ENCODE measurements at regions not wholly inside any gene's neighbourhood (a gene's known extent, or its start where the extent isn't known, plus 50 kb on each side); places are given as distances from the start of the nearest gene placed in this dataset.

DNA sequence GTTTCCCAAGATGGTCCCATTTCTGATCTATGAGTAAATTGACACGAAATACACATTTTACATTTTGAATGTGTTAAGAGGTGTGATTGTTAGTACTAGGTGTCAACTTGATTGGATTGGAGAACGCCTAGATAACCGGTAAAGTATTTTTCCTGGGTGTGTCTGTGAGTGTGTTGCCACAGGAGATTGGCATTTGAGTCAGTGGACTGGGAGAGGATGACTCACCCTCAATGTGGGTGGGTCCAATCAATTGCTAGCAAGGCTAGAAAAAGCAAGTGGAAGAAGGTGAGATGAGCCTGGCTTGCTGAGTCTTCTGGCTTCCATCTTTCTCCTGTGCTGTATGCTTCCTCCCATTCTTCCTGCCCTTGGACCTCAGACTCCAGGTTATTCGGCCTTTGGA lies 960.7 kb upstream of the PCDH9 start:
- no peak for TF ChIP-seq EZH2 (optimal IDR thresholded peaks at IDR 0.05; ENCODE audit: low read depth, low read length)
- TF ChIP-seq EZH2phosphoT487 (IDR thresholded peaks at IDR 0.05; ENCODE audit: low read length): no peak
- TF ChIP-seq, protein P1, sequence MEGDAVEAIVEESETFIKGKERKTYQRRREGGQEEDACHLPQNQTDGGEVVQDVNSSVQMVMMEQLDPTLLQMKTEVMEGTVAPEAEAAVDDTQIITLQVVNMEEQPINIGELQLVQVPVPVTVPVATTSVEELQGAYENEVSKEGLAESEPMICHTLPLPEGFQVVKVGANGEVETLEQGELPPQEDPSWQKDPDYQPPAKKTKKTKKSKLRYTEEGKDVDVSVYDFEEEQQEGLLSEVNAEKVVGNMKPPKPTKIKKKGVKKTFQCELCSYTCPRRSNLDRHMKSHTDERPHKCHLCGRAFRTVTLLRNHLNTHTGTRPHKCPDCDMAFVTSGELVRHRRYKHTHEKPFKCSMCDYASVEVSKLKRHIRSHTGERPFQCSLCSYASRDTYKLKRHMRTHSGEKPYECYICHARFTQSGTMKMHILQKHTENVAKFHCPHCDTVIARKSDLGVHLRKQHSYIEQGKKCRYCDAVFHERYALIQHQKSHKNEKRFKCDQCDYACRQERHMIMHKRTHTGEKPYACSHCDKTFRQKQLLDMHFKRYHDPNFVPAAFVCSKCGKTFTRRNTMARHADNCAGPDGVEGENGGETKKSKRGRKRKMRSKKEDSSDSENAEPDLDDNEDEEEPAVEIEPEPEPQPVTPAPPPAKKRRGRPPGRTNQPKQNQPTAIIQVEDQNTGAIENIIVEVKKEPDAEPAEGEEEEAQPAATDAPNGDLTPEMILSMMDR (IDR thresholded peaks at IDR 0.05; ENCODE audit: low read length): no peak

DNA sequence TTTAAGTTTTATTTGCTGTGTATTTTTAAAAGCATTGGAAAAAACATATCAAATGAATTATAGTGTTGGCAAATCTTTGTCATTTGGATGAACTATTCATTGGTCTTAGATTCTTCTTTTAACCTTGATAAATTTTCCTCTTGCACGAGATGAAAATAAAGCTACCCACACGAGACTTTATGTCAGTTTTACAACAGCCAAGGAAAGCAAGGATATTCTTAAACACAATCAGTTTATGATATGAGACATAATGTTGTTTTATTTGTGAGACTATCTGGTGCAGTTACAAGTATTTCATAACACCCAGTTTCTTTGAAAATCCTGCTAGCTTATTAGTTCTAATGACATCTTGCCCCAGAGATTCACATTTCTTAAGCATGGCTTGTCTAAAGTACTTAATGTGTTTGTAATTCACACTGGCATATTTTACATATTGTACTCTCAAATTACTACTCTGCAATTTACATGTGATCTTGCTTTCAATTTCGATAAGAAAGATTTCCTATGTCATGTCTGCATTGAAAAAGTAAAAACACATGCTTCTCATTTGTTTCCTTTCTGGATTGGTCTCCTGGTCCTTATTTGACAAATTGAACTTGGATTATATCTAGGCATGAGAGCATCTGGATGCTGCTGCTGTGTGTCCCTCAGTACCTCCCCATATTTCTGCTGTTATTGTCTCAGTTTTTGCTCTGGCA lies 955.5 kb upstream of the PCDH9 start:
- Histone ChIP-seq H3K27ac (ENCODE audit: low read length) (peak overlapping the region; percentile 13; the same call in 1 of the 2 replicates), H3K4me1 (ENCODE audit: low read length) (no peaks in the 10 kb centered on the region), H4K20me1 (ENCODE audit: insufficient read depth, low read length) (no peaks in the 10 kb centered on the region), H3K4me2 (ENCODE audit: low read depth, low read length) (peak overlapping the region; percentile 47; the same call in 1 of the 2 replicates), H3K9me2 (replicated peaks; ENCODE audit: insufficient read depth, low read length) (no peaks in the 10 kb centered on the region), H3K79me2 (ENCODE audit: low read length) (no peaks in the 10 kb centered on the region), H2AFZ (ENCODE audit: low read length) (peak overlapping the region; percentile 58), H3K9me3 (replicated peaks; ENCODE audit: insufficient read depth, low read length) (no peaks in the 10 kb centered on the region), H3K4me3 (ENCODE audit: low read length) (no peak overlapping the region), H3K36me3 (replicated peaks; ENCODE audit: insufficient read depth, low read length) (no peaks in the 10 kb centered on the region), H3F3A (ENCODE audit: insufficient read depth, low read length) (no peaks in the 10 kb centered on the region), H3K9ac (ENCODE audit: low read length) (peak overlapping the region; percentile 23; the same call in 1 of the 2 replicates), H3K27me3 (replicated peaks; ENCODE audit: insufficient read depth, low read length) (no peaks in the 10 kb centered on the region)
- TF ChIP-seq EZH2 (optimal IDR thresholded peaks at IDR 0.05; ENCODE audit: low read depth, low read length) (no peak), EZH2phosphoT487 (IDR thresholded peaks at IDR 0.05; ENCODE audit: low read length) (no peak)
- TF ChIP-seq, protein P1 (IDR thresholded peaks at IDR 0.05; ENCODE audit: low read length): no peak
- peak; percentile 46 for DNase-seq

More for the DNA sequence above, 960.7 kb upstream of the PCDH9 start:
- no peaks in the 10 kb centered on the region for H4K20me1 ChIP-seq (ENCODE audit: insufficient read depth, low read length)
- H3K27me3 ChIP-seq (replicated peaks; ENCODE audit: insufficient read depth, low read length): no peaks in the 10 kb centered on the region
- no peaks in the 10 kb centered on the region for H3F3A ChIP-seq (ENCODE audit: insufficient read depth, low read length)
- no peak overlapping the region for H3K4me2 ChIP-seq (ENCODE audit: low read depth, low read length)
- no peak overlapping the region for H2AFZ ChIP-seq (ENCODE audit: low read length)
- H3K4me1 ChIP-seq (ENCODE audit: low read length): no peaks in the 10 kb centered on the region
- no peaks in the 10 kb centered on the region for H3K79me2 ChIP-seq (ENCODE audit: low read length)
- no peaks in the 10 kb centered on the region for H3K36me3 ChIP-seq (replicated peaks; ENCODE audit: insufficient read depth, low read length)
- no peaks in the 10 kb centered on the region for H3K9me3 ChIP-seq (replicated peaks; ENCODE audit: insufficient read depth, low read length)
- DNase-seq: no peak
- H3K9ac ChIP-seq (ENCODE audit: low read length): no peak overlapping the region
- no peak overlapping the region for H3K4me3 ChIP-seq (ENCODE audit: low read length)
- H3K9me2 ChIP-seq (replicated peaks; ENCODE audit: insufficient read depth, low read length): no peaks in the 10 kb centered on the region
- no peak overlapping the region for H3K27ac ChIP-seq (ENCODE audit: low read length)

DNA sequence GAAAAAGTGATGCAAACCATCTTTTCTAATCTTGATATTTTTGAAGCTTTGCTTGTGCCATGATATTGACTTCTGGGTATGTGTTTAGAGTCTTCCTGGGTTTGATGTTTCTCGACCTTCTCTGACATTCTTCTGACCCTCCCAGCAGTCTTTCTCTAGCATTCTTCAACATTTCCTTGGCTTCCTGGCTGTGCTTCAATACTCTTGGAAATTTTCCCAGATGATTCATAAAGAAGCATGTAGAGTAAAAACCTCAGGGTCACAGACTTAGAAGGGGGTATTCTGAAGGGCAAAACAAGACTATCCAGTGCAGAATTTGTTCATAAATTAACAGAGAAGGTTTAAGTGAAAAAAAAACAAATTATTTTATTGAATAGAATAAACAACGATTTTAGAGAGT lies 946.3 kb upstream of the PCDH9 start:
- no peak overlapping the region for H3K9ac ChIP-seq (ENCODE audit: low read length)
- H3K27ac ChIP-seq (ENCODE audit: low read length): no peak overlapping the region
- no peaks in the 10 kb centered on the region for H4K20me1 ChIP-seq (ENCODE audit: insufficient read depth, low read length)
- H3K9me3 ChIP-seq (replicated peaks; ENCODE audit: insufficient read depth, low read length): no peaks in the 10 kb centered on the region
- H3F3A ChIP-seq (ENCODE audit: insufficient read depth, low read length): no peaks in the 10 kb centered on the region
- no peak overlapping the region for H3K4me2 ChIP-seq (ENCODE audit: low read depth, low read length)
- H3K79me2 ChIP-seq (ENCODE audit: low read length): no peaks in the 10 kb centered on the region
- no peak overlapping the region for H3K4me3 ChIP-seq (ENCODE audit: low read length)
- no peaks in the 10 kb centered on the region for H3K9me2 ChIP-seq (replicated peaks; ENCODE audit: insufficient read depth, low read length)
- no peak overlapping the region for H2AFZ ChIP-seq (ENCODE audit: low read length)
- no peak for DNase-seq
- H3K27me3 ChIP-seq (replicated peaks; ENCODE audit: insufficient read depth, low read length): no peaks in the 10 kb centered on the region
- H3K4me1 ChIP-seq (ENCODE audit: low read length): no peaks in the 10 kb centered on the region
- H3K36me3 ChIP-seq (replicated peaks; ENCODE audit: insufficient read depth, low read length): no peaks in the 10 kb centered on the region
- TF ChIP-seq, protein P1 (IDR thresholded peaks at IDR 0.05; ENCODE audit: low read length): no peak
- no peak for TF ChIP-seq EZH2phosphoT487 (IDR thresholded peaks at IDR 0.05; ENCODE audit: low read length)
- TF ChIP-seq EZH2 (optimal IDR thresholded peaks at IDR 0.05; ENCODE audit: low read depth, low read length): no peak
